HepG2 (cell line): ENCODE measurements at regions not wholly inside any gene's neighbourhood (a gene's known extent, or its start where the extent isn't known, plus 50 kb on each side); places are given as distances from the start of the nearest gene placed in this dataset.

Experiments
- ATAC-seq: fragments of 200-7000 bp; cut with Tn5 transposase; 3 replicates; pipeline ENCODE4 v1.9.1; 2020; ENCODE audit warnings: mild to moderate bottlenecking, moderate library complexity
- BruUV-seq: library from RNA; stranded (reverse); fragments of 400-500 nt; replicated peaks from 2 replicates; lab custom pipeline; 2021; lab: Mats Ljungman, UMichigan
- CTCF ChIA-PET: fragments of 300-600 bp; formaldehyde crosslinking; extraction: SDS; loops from one replicate; lab custom pipeline; 2021; ENCODE audit warnings: low total read pairs, inconsistent platforms, low intra/inter-chr PET ratio; lab: Yijun Ruan, JAX
- POLR2A ChIA-PET: fragments of 350-600 bp; sonication (Branson Sonifier 250); formaldehyde crosslinking; loops from one replicate; lab custom pipeline; 2020; ENCODE audit warnings: antibody characterized with exemption, inconsistent platforms; lab: Yijun Ruan, JAX
- DNase-seq: peaks from one replicate; pipeline ENCODE4 v3.0.0-alpha.2; 2015; ENCODE audit warnings: low spot score
- FAIRE-seq: peaks from 3 replicates; lab custom pipeline; 2011; peaks lifted over from hg19 to GRCh38; lab: Jason Lieb, UNC
- H2AFZ ChIP-seq: one replicate; pipeline ENCODE4 v1.6.1; 2011; ENCODE audit warnings: low read length, inconsistent platforms
- H3K27ac ChIP-seq: fragments of 300-600 bp; 3 replicates; pipeline ENCODE4 v1.8.0; 2011; ENCODE audit warnings: mixed run types, mild to moderate bottlenecking, mixed read lengths, low read length, inconsistent platforms; ENCODE audit not compliant: insufficient read depth; ENCODE audit errors: extremely low read length
- H3K27me3 ChIP-seq, 2 experiments: fragments of 200-600 bp in 1 of 2; 2 replicates in 1 of 2; 3 replicates in 1 of 2; pipeline versions ENCODE4 v1.6.0 to v1.8.0; 2011; ENCODE audit warnings: low read length in 2 of 2, mild to moderate bottlenecking in 2 of 2, moderate library complexity in 2 of 2, inconsistent platforms in 1 of 2; ENCODE audit not compliant: insufficient read depth in 2 of 2, control insufficient read depth in 1 of 2
- H3K36me3 ChIP-seq, 2 experiments: fragments of 200-600 bp in 1 of 2; replicated peaks in 1 of 2; 2 replicates in 1 of 2; 3 replicates in 1 of 2; pipeline versions ENCODE4 v1.5.1 to v1.8.0; 2011; ENCODE audit warnings: low read length in 2 of 2, inconsistent platforms in 1 of 2; ENCODE audit not compliant: insufficient read depth in 2 of 2, control insufficient read depth in 1 of 2
- H3K4me1 ChIP-seq: 2 replicates; pipeline ENCODE4 v1.5.1; 2012; ENCODE audit warnings: low read length, inconsistent platforms; ENCODE audit not compliant: insufficient read depth
- H3K4me2 ChIP-seq: 2 replicates; pipeline ENCODE4 v1.6.0; 2011; ENCODE audit warnings: low read depth, low read length, inconsistent platforms
- H3K4me3 ChIP-seq, 3 experiments: fragments of 200-600 bp in 1 of 3; sonication (generic), shearing (Covaris generic) in 1 of 3; replicated peaks in 1 of 3; 2 replicates each; pipeline ENCODE4 v1.5.1; 2011 to 2016; ENCODE audit warnings: low read length in 3 of 3, inconsistent platforms in 2 of 3, low read depth in 2 of 3, mild to moderate bottlenecking in 2 of 3, control low read depth in 1 of 3, mixed read lengths in 1 of 3; ENCODE audit not compliant: insufficient read depth in 1 of 3
- H3K79me2 ChIP-seq: one replicate; pipeline ENCODE4 v1.6.1; 2011; ENCODE audit warnings: low read length, inconsistent platforms; ENCODE audit not compliant: insufficient read depth
- H3K9ac ChIP-seq: 2 replicates; pipeline ENCODE4 v1.6.0; 2011; ENCODE audit warnings: mild to moderate bottlenecking, low read depth, low read length, inconsistent platforms; ENCODE audit not compliant: insufficient read depth
- H3K9me3 ChIP-seq: 2 replicates; pipeline ENCODE4 v1.5.1; 2012; ENCODE audit warnings: mild to moderate bottlenecking, low read length
- H4K20me1 ChIP-seq: 2 replicates; pipeline ENCODE4 v1.6.0; 2011; ENCODE audit warnings: inconsistent platforms, mild to moderate bottlenecking, low read length, moderate library complexity; ENCODE audit not compliant: insufficient read depth
- FOXA3 ChIP-seq: IDR thresholded peaks from 2 replicates; pipeline ENCODE4 v1.6.1; 2016; ENCODE audit warnings: missing genetic modification reagents, missing compliant biosample characterization
- ISX ChIP-seq: sonication (generic); formaldehyde crosslinking; conservative IDR thresholded peaks from 2 replicates; pipeline ENCODE4 v1.5.0; 2020; ENCODE audit warnings: missing genetic modification reagents
- PLRG1 ChIP-seq: fragments of 450-650 bp; conservative IDR thresholded peaks from 2 replicates; pipeline ENCODE4 v1.6.1; 2016
- ZNF558 ChIP-seq: sonication (generic); formaldehyde crosslinking; IDR thresholded peaks from 2 replicates; pipeline ENCODE4 v1.9.0; 2022; ENCODE audit warnings: mild to moderate bottlenecking, missing genetic modification reagents, borderline replicate concordance
- ZNF772 ChIP-seq: sonication (generic); formaldehyde crosslinking; IDR thresholded peaks from 2 replicates; pipeline ENCODE4 v1.5.0; 2020; ENCODE audit warnings: mild to moderate bottlenecking, missing genetic modification reagents
- ZNF777 ChIP-seq: sonication (generic); formaldehyde crosslinking; IDR thresholded peaks from 2 replicates; pipeline ENCODE4 v1.4.0; 2020; ENCODE audit warnings: missing genetic modification reagents
- ZNF841 ChIP-seq: sonication (generic); formaldehyde crosslinking; IDR thresholded peaks from 2 replicates; pipeline ENCODE4 v1.8.1; 2023; ENCODE audit warnings: missing genetic modification reagents, borderline replicate concordance
- WGBS: methylation state at CpG from one replicate; pipeline ENCODE4 v1.1.6; 2017; ENCODE audit warnings: low lambda C conversion rate; 5-methylcytosine and 5-hydroxymethylcytosine counted together
- in situ Hi-C: cut with HindIII; loops from 2 replicates; pipeline ENCODE4 v1.10.0; 2017; ENCODE audit warnings: low pct_unique_long_range_greater_than_20kb; ENCODE audit not compliant: extremely low pct_ligation_motif_present
- intact Hi-C: fragments of 100-400 bp; cut with micrococcal nuclease; formaldehyde crosslinking; loops from one replicate; pipeline ENCODE4 v1.10.0; 2022; ENCODE audit not compliant: unreplicated experiment
- TF ChIP-seq, protein P1 (sequence below): sonication (generic); formaldehyde crosslinking; IDR thresholded peaks from 2 replicates; pipeline ENCODE4 v1.4.0; 2020; ENCODE audit warnings: missing genetic modification reagents, borderline replicate concordance
- TF ChIP-seq, protein P2 (sequence below): sonication (generic); formaldehyde crosslinking; IDR thresholded peaks from 2 replicates; pipeline ENCODE4 v1.5.0; 2020; ENCODE audit warnings: mild to moderate bottlenecking, missing genetic modification reagents, borderline replicate concordance
- TF ChIP-seq, protein P3 (sequence below): sonication (generic); formaldehyde crosslinking; IDR thresholded peaks from 2 replicates; pipeline ENCODE4 v1.5.0; 2020; ENCODE audit warnings: mild to moderate bottlenecking, missing genetic modification reagents

DNA sequence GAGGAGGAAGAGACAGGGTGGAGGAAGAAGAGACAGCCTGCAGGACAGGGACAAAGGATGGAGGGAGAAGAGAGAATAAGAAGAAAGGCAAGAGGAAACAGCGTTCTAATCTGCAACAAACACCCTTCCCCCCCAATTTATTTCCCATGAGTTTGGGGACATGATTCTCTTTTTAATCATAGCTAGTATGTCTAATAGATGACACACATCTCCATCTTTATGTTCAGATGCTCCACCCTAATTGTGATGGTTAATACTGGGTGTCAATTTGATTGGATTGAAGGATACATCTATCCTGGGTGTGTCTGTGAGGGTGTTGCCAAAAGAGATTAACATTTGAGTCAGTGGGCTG is 200.8 kb downstream of the VCY1B start:
- ATAC-seq (no peak), DNase-seq (no peak), FAIRE-seq (no peak)
- Histone ChIP-seq H3K4me3 (no peak overlapping the region), H3K79me2 (no peaks in the 10 kb centered on the region), H3K4me2 (no peak overlapping the region), H3K9me3 (no peaks in the 10 kb centered on the region), H3K9ac (no peak overlapping the region), H3K27ac (no peak overlapping the region), H3K27me3 (no peaks in the 10 kb centered on the region), H3K4me1 (no peaks in the 10 kb centered on the region), H3K36me3 (no peaks in the 10 kb centered on the region), H4K20me1 (no peaks in the 10 kb centered on the region), H2AFZ (no peak overlapping the region)
- intact Hi-C loops (no loop called here), in situ Hi-C loops (no loop called here)
- POLR2A ChIA-PET = no interaction called here
- WGBS = 77% methylated on average over 1 of the region's 1 CpG
- no TSS peak for BruUV-seq
- CTCF ChIA-PET = no interaction called here
- no peak for TF ChIP-seq ZNF772 (CRISPR knock-in tag)
- TF ChIP-seq ZNF777 (CRISPR knock-in tag) = no peak
- TF ChIP-seq ZNF558 (CRISPR knock-in tag) = no peak
- no peak for TF ChIP-seq FOXA3 (CRISPR knock-in tag)
- TF ChIP-seq, protein P1, sequence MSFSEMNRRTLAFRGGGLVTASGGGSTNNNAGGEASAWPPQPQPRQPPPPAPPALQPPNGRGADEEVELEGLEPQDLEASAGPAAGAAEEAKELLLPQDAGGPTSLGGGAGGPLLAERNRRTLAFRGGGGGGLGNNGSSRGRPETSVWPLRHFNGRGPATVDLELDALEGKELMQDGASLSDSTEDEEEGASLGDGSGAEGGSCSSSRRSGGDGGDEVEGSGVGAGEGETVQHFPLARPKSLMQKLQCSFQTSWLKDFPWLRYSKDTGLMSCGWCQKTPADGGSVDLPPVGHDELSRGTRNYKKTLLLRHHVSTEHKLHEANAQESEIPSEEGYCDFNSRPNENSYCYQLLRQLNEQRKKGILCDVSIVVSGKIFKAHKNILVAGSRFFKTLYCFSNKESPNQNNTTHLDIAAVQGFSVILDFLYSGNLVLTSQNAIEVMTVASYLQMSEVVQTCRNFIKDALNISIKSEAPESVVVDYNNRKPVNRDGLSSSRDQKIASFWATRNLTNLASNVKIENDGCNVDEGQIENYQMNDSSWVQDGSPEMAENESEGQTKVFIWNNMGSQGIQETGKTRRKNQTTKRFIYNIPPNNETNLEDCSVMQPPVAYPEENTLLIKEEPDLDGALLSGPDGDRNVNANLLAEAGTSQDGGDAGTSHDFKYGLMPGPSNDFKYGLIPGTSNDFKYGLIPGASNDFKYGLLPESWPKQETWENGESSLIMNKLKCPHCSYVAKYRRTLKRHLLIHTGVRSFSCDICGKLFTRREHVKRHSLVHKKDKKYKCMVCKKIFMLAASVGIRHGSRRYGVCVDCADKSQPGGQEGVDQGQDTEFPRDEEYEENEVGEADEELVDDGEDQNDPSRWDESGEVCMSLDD (CRISPR knock-in tag) = no peak
- TF ChIP-seq ZNF841 (CRISPR knock-in tag) = no peak
- TF ChIP-seq, protein P2, sequence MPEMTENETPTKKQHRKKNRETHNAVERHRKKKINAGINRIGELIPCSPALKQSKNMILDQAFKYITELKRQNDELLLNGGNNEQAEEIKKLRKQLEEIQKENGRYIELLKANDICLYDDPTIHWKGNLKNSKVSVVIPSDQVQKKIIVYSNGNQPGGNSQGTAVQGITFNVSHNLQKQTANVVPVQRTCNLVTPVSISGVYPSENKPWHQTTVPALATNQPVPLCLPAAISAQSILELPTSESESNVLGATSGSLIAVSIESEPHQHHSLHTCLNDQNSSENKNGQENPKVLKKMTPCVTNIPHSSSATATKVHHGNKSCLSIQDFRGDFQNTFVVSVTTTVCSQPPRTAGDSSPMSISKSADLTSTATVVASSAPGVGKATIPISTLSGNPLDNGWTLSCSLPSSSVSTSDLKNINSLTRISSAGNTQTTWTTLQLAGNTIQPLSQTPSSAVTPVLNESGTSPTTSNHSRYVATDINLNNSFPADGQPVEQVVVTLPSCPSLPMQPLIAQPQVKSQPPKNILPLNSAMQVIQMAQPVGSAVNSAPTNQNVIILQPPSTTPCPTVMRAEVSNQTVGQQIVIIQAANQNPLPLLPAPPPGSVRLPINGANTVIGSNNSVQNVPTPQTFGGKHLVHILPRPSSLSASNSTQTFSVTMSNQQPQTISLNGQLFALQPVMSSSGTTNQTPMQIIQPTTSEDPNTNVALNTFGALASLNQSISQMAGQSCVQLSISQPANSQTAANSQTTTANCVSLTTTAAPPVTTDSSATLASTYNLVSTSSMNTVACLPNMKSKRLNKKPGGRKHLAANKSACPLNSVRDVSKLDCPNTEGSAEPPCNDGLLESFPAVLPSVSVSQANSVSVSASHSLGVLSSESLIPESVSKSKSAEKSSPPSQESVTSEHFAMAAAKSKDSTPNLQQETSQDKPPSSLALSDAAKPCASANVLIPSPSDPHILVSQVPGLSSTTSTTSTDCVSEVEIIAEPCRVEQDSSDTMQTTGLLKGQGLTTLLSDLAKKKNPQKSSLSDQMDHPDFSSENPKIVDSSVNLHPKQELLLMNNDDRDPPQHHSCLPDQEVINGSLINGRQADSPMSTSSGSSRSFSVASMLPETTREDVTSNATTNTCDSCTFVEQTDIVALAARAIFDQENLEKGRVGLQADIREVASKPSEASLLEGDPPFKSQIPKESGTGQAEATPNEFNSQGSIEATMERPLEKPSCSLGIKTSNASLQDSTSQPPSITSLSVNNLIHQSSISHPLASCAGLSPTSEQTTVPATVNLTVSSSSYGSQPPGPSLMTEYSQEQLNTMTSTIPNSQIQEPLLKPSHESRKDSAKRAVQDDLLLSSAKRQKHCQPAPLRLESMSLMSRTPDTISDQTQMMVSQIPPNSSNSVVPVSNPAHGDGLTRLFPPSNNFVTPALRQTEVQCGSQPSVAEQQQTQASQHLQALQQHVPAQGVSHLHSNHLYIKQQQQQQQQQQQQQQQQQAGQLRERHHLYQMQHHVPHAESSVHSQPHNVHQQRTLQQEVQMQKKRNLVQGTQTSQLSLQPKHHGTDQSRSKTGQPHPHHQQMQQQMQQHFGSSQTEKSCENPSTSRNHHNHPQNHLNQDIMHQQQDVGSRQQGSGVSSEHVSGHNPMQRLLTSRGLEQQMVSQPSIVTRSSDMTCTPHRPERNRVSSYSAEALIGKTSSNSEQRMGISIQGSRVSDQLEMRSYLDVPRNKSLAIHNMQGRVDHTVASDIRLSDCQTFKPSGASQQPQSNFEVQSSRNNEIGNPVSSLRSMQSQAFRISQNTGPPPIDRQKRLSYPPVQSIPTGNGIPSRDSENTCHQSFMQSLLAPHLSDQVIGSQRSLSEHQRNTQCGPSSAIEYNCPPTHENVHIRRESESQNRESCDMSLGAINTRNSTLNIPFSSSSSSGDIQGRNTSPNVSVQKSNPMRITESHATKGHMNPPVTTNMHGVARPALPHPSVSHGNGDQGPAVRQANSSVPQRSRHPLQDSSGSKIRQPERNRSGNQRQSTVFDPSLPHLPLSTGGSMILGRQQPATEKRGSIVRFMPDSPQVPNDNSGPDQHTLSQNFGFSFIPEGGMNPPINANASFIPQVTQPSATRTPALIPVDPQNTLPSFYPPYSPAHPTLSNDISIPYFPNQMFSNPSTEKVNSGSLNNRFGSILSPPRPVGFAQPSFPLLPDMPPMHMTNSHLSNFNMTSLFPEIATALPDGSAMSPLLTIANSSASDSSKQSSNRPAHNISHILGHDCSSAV (CRISPR knock-in tag) = no peak
- TF ChIP-seq ISX (CRISPR knock-in tag) = no peak
- TF ChIP-seq, protein P3, sequence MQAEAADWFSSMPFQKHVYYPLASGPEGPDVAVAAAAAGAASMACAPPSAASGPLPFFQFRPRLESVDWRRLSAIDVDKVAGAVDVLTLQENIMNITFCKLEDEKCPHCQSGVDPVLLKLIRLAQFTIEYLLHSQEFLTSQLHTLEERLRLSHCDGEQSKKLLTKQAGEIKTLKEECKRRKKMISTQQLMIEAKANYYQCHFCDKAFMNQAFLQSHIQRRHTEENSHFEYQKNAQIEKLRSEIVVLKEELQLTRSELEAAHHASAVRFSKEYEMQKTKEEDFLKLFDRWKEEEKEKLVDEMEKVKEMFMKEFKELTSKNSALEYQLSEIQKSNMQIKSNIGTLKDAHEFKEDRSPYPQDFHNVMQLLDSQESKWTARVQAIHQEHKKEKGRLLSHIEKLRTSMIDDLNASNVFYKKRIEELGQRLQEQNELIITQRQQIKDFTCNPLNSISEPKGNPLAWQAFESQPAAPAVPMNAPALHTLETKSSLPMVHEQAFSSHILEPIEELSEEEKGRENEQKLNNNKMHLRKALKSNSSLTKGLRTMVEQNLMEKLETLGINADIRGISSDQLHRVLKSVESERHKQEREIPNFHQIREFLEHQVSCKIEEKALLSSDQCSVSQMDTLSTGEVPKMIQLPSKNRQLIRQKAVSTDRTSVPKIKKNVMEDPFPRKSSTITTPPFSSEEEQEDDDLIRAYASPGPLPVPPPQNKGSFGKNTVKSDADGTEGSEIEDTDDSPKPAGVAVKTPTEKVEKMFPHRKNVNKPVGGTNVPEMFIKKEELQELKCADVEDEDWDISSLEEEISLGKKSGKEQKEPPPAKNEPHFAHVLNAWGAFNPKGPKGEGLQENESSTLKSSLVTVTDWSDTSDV (CRISPR knock-in tag) = no peak
- TF ChIP-seq PLRG1 = no peak
